Endothelial cell of umbilical vein (primary cell): ENCODE measurements at regions not wholly inside any gene's neighbourhood (a gene's known extent, or its start where the extent isn't known, plus 50 kb on each side); places are given as distances from the start of the nearest gene placed in this dataset.

Experiments
- BruUV-seq: library from RNA; stranded (reverse); fragments of 400-500 nt; replicated peaks from 2 replicates; lab custom pipeline; 2021; lab: Mats Ljungman, UMichigan
- CTCF ChIA-PET: fragments of 300-600, 350-600 bp; sonication (Branson Sonifier 250); formaldehyde crosslinking; loops from one replicate; lab custom pipeline; 2021; ENCODE audit warnings: antibody characterized with exemption, inconsistent platforms; lab: Charles Lee
- POLR2A ChIA-PET: fragments of 300-600, 350-600 bp; sonication (Branson Sonifier 250); formaldehyde crosslinking; loops from one replicate; lab custom pipeline; 2021; ENCODE audit warnings: antibody characterized with exemption, inconsistent platforms; lab: Charles Lee
- DNase-seq: peaks from one replicate; pipeline ENCODE4 v3.0.0-alpha.2; 2011; ENCODE audit warnings: low read depth, low spot score
- FAIRE-seq: peaks from 2 replicates; lab custom pipeline; 2011; peaks lifted over from hg19 to GRCh38; lab: Jason Lieb, UNC
- H2AFZ ChIP-seq: 2 replicates; pipeline ENCODE4 v1.6.0; 2012; ENCODE audit warnings: low read depth, low read length, control low read depth, inconsistent platforms
- H3K27ac ChIP-seq: 2 replicates; pipeline ENCODE4 v1.5.1; 2011; ENCODE audit warnings: low read depth, mild to moderate bottlenecking, control low read depth, low read length, moderate library complexity; ENCODE audit not compliant: insufficient read depth
- H3K27me3 ChIP-seq, 2 experiments: 2 replicates each; pipeline versions ENCODE4 v1.6.0 to v1.6.1; 2011; ENCODE audit warnings: low read length in 2 of 2, mixed read lengths in 1 of 2; ENCODE audit not compliant: control insufficient read depth in 2 of 2, insufficient read depth in 2 of 2
- H3K36me3 ChIP-seq, 2 experiments: 2 replicates in 1 of 2; 3 replicates in 1 of 2; pipeline ENCODE4 v1.5.1; 2011; ENCODE audit warnings: low read length in 2 of 2, mild to moderate bottlenecking in 1 of 2, moderate library complexity in 1 of 2; ENCODE audit not compliant: control insufficient read depth in 2 of 2, insufficient read depth in 2 of 2; ENCODE audit errors: extremely low read depth in 1 of 2
- H3K4me1 ChIP-seq: 3 replicates; pipeline ENCODE4 v1.5.1; 2011; ENCODE audit warnings: mild to moderate bottlenecking, low read length; ENCODE audit not compliant: control insufficient read depth, insufficient read depth; ENCODE audit errors: extremely low read depth
- H3K4me2 ChIP-seq: 2 replicates; pipeline ENCODE4 v1.6.1; 2011; ENCODE audit warnings: low read length, control low read depth, mixed read lengths; ENCODE audit not compliant: insufficient read depth
- H3K4me3 ChIP-seq, 3 experiments: fragments of 200-600 bp in 1 of 3; sonication (generic), shearing (Covaris generic) in 1 of 3; replicated peaks in 1 of 3; 2 replicates each; pipeline ENCODE4 v1.5.1; 2011 to 2016; ENCODE audit warnings: control low read depth in 3 of 3, low read length in 3 of 3, mild to moderate bottlenecking in 2 of 3, inconsistent platforms in 1 of 3, low read depth in 1 of 3, moderate library complexity in 1 of 3; ENCODE audit not compliant: insufficient read depth in 1 of 3
- H3K79me2 ChIP-seq: 2 replicates; pipeline ENCODE4 v1.6.0; 2012; ENCODE audit warnings: low read length, inconsistent platforms; ENCODE audit not compliant: control insufficient read depth, insufficient read depth
- H3K9ac ChIP-seq: replicated peaks from 2 replicates; pipeline ENCODE3; 2011; ENCODE audit warnings: low read length, control low read depth; ENCODE audit not compliant: insufficient read depth; ENCODE audit errors: extremely low read depth
- H3K9me1 ChIP-seq: replicated peaks from 3 replicates; pipeline ENCODE4 v1.6.0; 2011; ENCODE audit warnings: mild to moderate bottlenecking, low read length; ENCODE audit not compliant: control insufficient read depth, insufficient read depth; ENCODE audit errors: extremely low read depth
- H3K9me3 ChIP-seq: replicated peaks from 2 replicates; pipeline ENCODE4 v1.5.1; 2012; ENCODE audit warnings: low read length, inconsistent platforms; ENCODE audit not compliant: control insufficient read depth, insufficient read depth
- H4K20me1 ChIP-seq: replicated peaks from 2 replicates; pipeline ENCODE3; 2011; ENCODE audit warnings: mild to moderate bottlenecking, low read length; ENCODE audit not compliant: control insufficient read depth, insufficient read depth; ENCODE audit errors: extremely low read depth
- CTCF ChIP-seq, 2 donors: IDR thresholded peaks; 1 replicate in 1 of 2; 2 replicates in 1 of 2; pipeline ENCODE4 v1.5.1; 2011; ENCODE audit warnings: low read length in 2 of 2, mild to moderate bottlenecking in 2 of 2, moderate library complexity in 2 of 2, control low read depth in 1 of 2, inconsistent platforms in 1 of 2, low read depth in 1 of 2; ENCODE audit not compliant: insufficient read depth in 1 of 2; ENCODE audit errors: extremely low read depth in 1 of 2
- EZH2 ChIP-seq: IDR thresholded peaks from 2 replicates; pipeline ENCODE4 v1.6.1; 2012; ENCODE audit warnings: borderline replicate concordance, low read depth, mild to moderate bottlenecking, moderate library complexity, low read length, inconsistent platforms; ENCODE audit not compliant: severe bottlenecking
- JUN ChIP-seq: IDR thresholded peaks from 2 replicates; pipeline ENCODE4 v1.6.1; 2011; ENCODE audit warnings: borderline replicate concordance, low read depth; ENCODE audit not compliant: insufficient read length, insufficient read depth
- MAX ChIP-seq: IDR thresholded peaks from 2 replicates; pipeline ENCODE4 v1.6.1; 2011; ENCODE audit not compliant: insufficient read depth, insufficient read length
- dilution Hi-C: fragments of 300-500 bp; cut with MboI; formaldehyde crosslinking; loops from one replicate; pipeline ENCODE4 v1.15.0; 2019; ENCODE audit warnings: low sequenced_read_pairs; ENCODE audit not compliant: extremely low pct_ligation_motif_present
- intact Hi-C: fragments of 100-400 bp; cut with micrococcal nuclease; formaldehyde crosslinking; loops from one replicate; pipeline ENCODE4 v1.10.0; 2022

- Histone ChIP-seq H3K4me2 (no peak overlapping the region), H3K4me3 (no peak overlapping the region), H2AFZ (no peak overlapping the region), H3K36me3 (no peaks in the 10 kb centered on the region), H3K9ac (no peak overlapping the region), H3K79me2 (no peaks in the 10 kb centered on the region), H3K9me1 (no peaks in the 10 kb centered on the region), H4K20me1 (no peaks in the 10 kb centered on the region), H3K27me3 (peaks cover 4 to 8% of the 10 kb centered on the region in 2 experiments), H3K27ac (no peak overlapping the region), H3K4me1 (no peaks in the 10 kb centered on the region), H3K9me3 (no peaks in the 10 kb centered on the region)
- ChIA-PET POLR2A (no interaction called here), CTCF (interaction anchor here (0.6 to 3.1 kb wide), 19 partner anchors 9 to 584 kb away, joined by 3 to 42 read pairs (median 5); partner anchors contain the start of genes ARFIP1 and TIGD4)
- BruUV-seq: no TSS peak
- FAIRE-seq (peak; percentile 76), DNase-seq (peak; percentile 75)
- intact Hi-C loops (loop anchor here (1.0 to 10.0 kb wide), 3 partner anchors 150 to 239 kb away; partner anchors contain the start of gene FHDC1), dilution Hi-C loops (no loop called here)
- TF ChIP-seq CTCF (IDR thresholded peaks at IDR 0.05; ENCODE audit: extremely low read depth in 1 of 2, insufficient read depth in 1 of 2, low read depth in 1 of 2, low read length in 2 of 2) (peak; percentile 93 to 97), JUN (no peak)
These were observed 119.1 kb upstream of the TRIM2 start for GRCh38 chr4:153084980-153085630.

- Histone ChIP-seq H3K9me3 (no peaks in the 10 kb centered on the region), H3K27ac (no peak overlapping the region), H3K27me3 (peaks cover 7 to 8% of the 10 kb centered on the region in 2 experiments), H3K4me2 (no peak overlapping the region), H3K4me1 (no peaks in the 10 kb centered on the region), H3K9ac (no peak overlapping the region), H2AFZ (no peak overlapping the region), H3K36me3 (no peaks in the 10 kb centered on the region), H3K4me3 (no peak overlapping the region), H4K20me1 (no peaks in the 10 kb centered on the region), H3K79me2 (no peaks in the 10 kb centered on the region), H3K9me1 (no peaks in the 10 kb centered on the region)
- intact Hi-C loops: loop anchor here (10.0 kb wide), 1 partner anchor 153 kb away; the partner anchor contains the start of gene FHDC1
- no peak for FAIRE-seq
- no TSS peak for BruUV-seq
- ChIA-PET CTCF (no interaction called here), POLR2A (interaction anchor here (0.7 kb wide), 1 partner anchor 23 kb away, joined by 3 read pairs; no protein-coding TSS in a partner anchor)
- dilution Hi-C loops: no loop called here
- TF ChIP-seq EZH2 (no peak), JUN (no peak), CTCF (IDR thresholded peaks at IDR 0.05; ENCODE audit: extremely low read depth in 1 of 2, insufficient read depth in 1 of 2, low read depth in 1 of 2, low read length in 2 of 2) (no peak), MAX (no peak)
- no peak for DNase-seq
These were observed 116.5 kb upstream of the TRIM2 start for GRCh38 chr4:153087671-153088194.
